IPS DF 6.9 (cell line): ENCODE measurements at regions not wholly inside any gene's neighbourhood (a gene's known extent, or its start where the extent isn't known, plus 50 kb on each side); places are given as distances from the start of the nearest gene placed in this dataset.
"Not testable (repeated sequence)": the region's sequence is repeated elsewhere in the genome, so short reads cannot be mapped to it uniquely, and the experiment has no call there.

Experiments
- DNase-seq: peaks from one replicate; pipeline ENCODE4 v3.0.0-alpha.2; 2013; ENCODE audit warnings: low read depth, low spot score
- H3K27ac ChIP-seq: one replicate; pipeline ENCODE4 v1.5.1; 2013; ENCODE audit warnings: low read length, control low read depth
- H3K27me3 ChIP-seq: 2 replicates; pipeline ENCODE4 v1.6.1; 2013; ENCODE audit warnings: mild to moderate bottlenecking, low read length; ENCODE audit not compliant: control insufficient read depth, insufficient read depth
- H3K36me3 ChIP-seq: 2 replicates; pipeline ENCODE4 v1.6.1; 2013; ENCODE audit warnings: low read length; ENCODE audit not compliant: control insufficient read depth, insufficient read depth
- H3K4me1 ChIP-seq: 2 replicates; pipeline ENCODE4 v1.6.1; 2013; ENCODE audit warnings: low read length; ENCODE audit not compliant: control insufficient read depth, insufficient read depth
- H3K4me3 ChIP-seq: 2 replicates; pipeline ENCODE4 v1.5.1; 2013; ENCODE audit warnings: mild to moderate bottlenecking, low read length
- H3K9me3 ChIP-seq: 2 replicates; pipeline ENCODE4 v1.6.1; 2013; ENCODE audit warnings: low read length, inconsistent platforms; ENCODE audit not compliant: control insufficient read depth, insufficient read depth
- WGBS: extraction: QIAGEN DNeasy Blood & Tissue Kit; methylation state at CpG from one replicate; pipeline ENCODE4 v1.1.7; 2013; ENCODE audit warnings: mixed read lengths, missing lambda C conversion rate; ENCODE audit not compliant: insufficient read length, insufficient coverage; 5-methylcytosine and 5-hydroxymethylcytosine counted together

- no peak overlapping the region for H3K4me3 ChIP-seq
- H3K36me3 ChIP-seq, result no peaks in the 10 kb centered on the region
- no peak overlapping the region for H3K27ac ChIP-seq
- no peaks in the 10 kb centered on the region for H3K4me1 ChIP-seq
- DNase-seq, result no peak
- H3K9me3 ChIP-seq, result no peaks in the 10 kb centered on the region
- WGBS, result no CpG with 5 or more reads among the region's 1 CpG
- H3K27me3 ChIP-seq, result no peaks in the 10 kb centered on the region
Observed at GRCh38 chr11:91293119-91293518, 931.5 kb upstream of the FAT3 start.

GRCh38 chr11:91272089-91272488, 952.5 kb upstream of the FAT3 start:
- Histone ChIP-seq H3K9me3 (no peaks in the 10 kb centered on the region), H3K4me3 (no peak overlapping the region), H3K27ac (no peak overlapping the region), H3K27me3 (no peaks in the 10 kb centered on the region), H3K4me1 (no peaks in the 10 kb centered on the region), H3K36me3 (no peaks in the 10 kb centered on the region)
- WGBS, result no CpG with 5 or more reads among the region's 1 CpG
- DNase-seq, result no peak

GRCh38 chr11:91268512-91269295, 955.9 kb upstream of the FAT3 start:
- not testable (repeated sequence) for H3K4me3 ChIP-seq, H3K27ac ChIP-seq, DNase-seq, H3K9me3 ChIP-seq, H3K4me1 ChIP-seq, H3K36me3 ChIP-seq, H3K27me3 ChIP-seq
- no CpG with 5 or more reads among the region's 37 CpGs for WGBS

- H3K27ac ChIP-seq, result no peak overlapping the region
- H3K4me1 ChIP-seq, result no peaks in the 10 kb centered on the region
- H3K36me3 ChIP-seq, result no peaks in the 10 kb centered on the region
- no peak overlapping the region for H3K4me3 ChIP-seq
- no peaks in the 10 kb centered on the region for H3K27me3 ChIP-seq
- WGBS, result no CpG with 5 or more reads among the region's 1 CpG
- no peak for DNase-seq
- H3K9me3 ChIP-seq, result no peaks in the 10 kb centered on the region
Observed at GRCh38 chr11:91265946-91266345, 958.7 kb upstream of the FAT3 start.

- DNase-seq, result no peak
- H3K27ac ChIP-seq, result no peak overlapping the region
- H3K27me3 ChIP-seq, result no peaks in the 10 kb centered on the region
- no peaks in the 10 kb centered on the region for H3K36me3 ChIP-seq
- no CpG with 5 or more reads among the region's 2 CpGs for WGBS
- H3K4me3 ChIP-seq, result no peak overlapping the region
- H3K4me1 ChIP-seq, result no peaks in the 10 kb centered on the region
- H3K9me3 ChIP-seq, result no peaks in the 10 kb centered on the region
Observed at GRCh38 chr11:91264481-91264880, 960.1 kb upstream of the FAT3 start.

- Histone ChIP-seq H3K27ac (no peak overlapping the region), H3K9me3 (no peaks in the 10 kb centered on the region), H3K36me3 (no peaks in the 10 kb centered on the region), H3K27me3 (no peaks in the 10 kb centered on the region), H3K4me3 (no peak overlapping the region), H3K4me1 (no peaks in the 10 kb centered on the region)
- DNase-seq, result no peak
- no CpG with 5 or more reads among the region's 9 CpGs for WGBS
Observed at GRCh38 chr11:91263496-91264365, 960.9 kb upstream of the FAT3 start.

GRCh38 chr11:91261513-91261912, 963.1 kb upstream of the FAT3 start:
- DNase-seq, result no peak
- Histone ChIP-seq H3K27me3 (no peaks in the 10 kb centered on the region), H3K4me1 (no peaks in the 10 kb centered on the region), H3K9me3 (no peaks in the 10 kb centered on the region), H3K4me3 (no peak overlapping the region), H3K27ac (no peak overlapping the region), H3K36me3 (no peaks in the 10 kb centered on the region)
- no CpG with 5 or more reads among the region's 5 CpGs for WGBS

- H3K4me1 ChIP-seq, result no peaks in the 10 kb centered on the region
- DNase-seq, result no peak
- H3K27me3 ChIP-seq, result no peaks in the 10 kb centered on the region
- H3K36me3 ChIP-seq, result no peaks in the 10 kb centered on the region
- no peak overlapping the region for H3K4me3 ChIP-seq
- H3K9me3 ChIP-seq, result no peaks in the 10 kb centered on the region
- no CpG with 5 or more reads among the region's 1 CpG for WGBS
- no peak overlapping the region for H3K27ac ChIP-seq
Observed at GRCh38 chr11:91258876-91259275, 965.7 kb upstream of the FAT3 start.

GRCh38 chr11:91257667-91258066, 967.0 kb upstream of the FAT3 start:
- Histone ChIP-seq H3K27ac (no peak overlapping the region), H3K9me3 (no peaks in the 10 kb centered on the region), H3K4me3 (no peak overlapping the region), H3K27me3 (no peaks in the 10 kb centered on the region), H3K36me3 (no peaks in the 10 kb centered on the region), H3K4me1 (no peaks in the 10 kb centered on the region)
- no peak for DNase-seq
- WGBS, result no CpG with 5 or more reads among the region's 1 CpG

GRCh38 chr11:91248199-91248807, 976.3 kb upstream of the FAT3 start:
- WGBS, result no CpG with 5 or more reads among the region's 4 CpGs
- no peaks in the 10 kb centered on the region for H3K36me3 ChIP-seq
- H3K9me3 ChIP-seq, result no peaks in the 10 kb centered on the region
- H3K4me1 ChIP-seq, result no peaks in the 10 kb centered on the region
- no peak for DNase-seq
- no peak overlapping the region for H3K4me3 ChIP-seq
- no peak overlapping the region for H3K27ac ChIP-seq
- H3K27me3 ChIP-seq, result no peaks in the 10 kb centered on the region
